IMR-90 (cell line): ENCODE measurements at regions not wholly inside any gene's neighbourhood (a gene's known extent, or its start where the extent isn't known, plus 50 kb on each side); places are given as distances from the start of the nearest gene placed in this dataset.

Experiments
- CTCF ChIP-seq: conservative IDR thresholded peaks from 2 replicates; pipeline ENCODE4 v1.5.1; 2012; ENCODE audit warnings: mild to moderate bottlenecking, low read depth, low read length, improper control_type of control experiment
- MAZ ChIP-seq: IDR thresholded peaks from 2 replicates; pipeline ENCODE4 v1.6.1; 2012; ENCODE audit warnings: low read depth, mild to moderate bottlenecking, low read length, improper control_type of control experiment, moderate library complexity, borderline replicate concordance
- POLR2A ChIP-seq: IDR thresholded peaks from 2 replicates; pipeline ENCODE4 v1.6.1; 2012; ENCODE audit warnings: mild to moderate bottlenecking, low read depth, low read length
- RFX5 ChIP-seq: IDR thresholded peaks from 2 replicates; pipeline ENCODE4 v1.8.0; 2012; ENCODE audit warnings: low read depth, mild to moderate bottlenecking, low read length, moderate library complexity
- TF ChIP-seq, protein P1 (sequence below): fragments of 150-350 bp; IDR thresholded peaks from 2 replicates; pipeline ENCODE4 v1.6.1; 2016; ENCODE audit warnings: low read depth, mild to moderate bottlenecking, low read length, moderate library complexity, borderline replicate concordance
- TF ChIP-seq, protein P2 (sequence below): fragments of 150-350 bp; IDR thresholded peaks from 2 replicates; pipeline ENCODE4 v1.6.1; 2017; ENCODE audit warnings: mild to moderate bottlenecking, antibody characterized with exemption, low read length, low read depth

DNA sequence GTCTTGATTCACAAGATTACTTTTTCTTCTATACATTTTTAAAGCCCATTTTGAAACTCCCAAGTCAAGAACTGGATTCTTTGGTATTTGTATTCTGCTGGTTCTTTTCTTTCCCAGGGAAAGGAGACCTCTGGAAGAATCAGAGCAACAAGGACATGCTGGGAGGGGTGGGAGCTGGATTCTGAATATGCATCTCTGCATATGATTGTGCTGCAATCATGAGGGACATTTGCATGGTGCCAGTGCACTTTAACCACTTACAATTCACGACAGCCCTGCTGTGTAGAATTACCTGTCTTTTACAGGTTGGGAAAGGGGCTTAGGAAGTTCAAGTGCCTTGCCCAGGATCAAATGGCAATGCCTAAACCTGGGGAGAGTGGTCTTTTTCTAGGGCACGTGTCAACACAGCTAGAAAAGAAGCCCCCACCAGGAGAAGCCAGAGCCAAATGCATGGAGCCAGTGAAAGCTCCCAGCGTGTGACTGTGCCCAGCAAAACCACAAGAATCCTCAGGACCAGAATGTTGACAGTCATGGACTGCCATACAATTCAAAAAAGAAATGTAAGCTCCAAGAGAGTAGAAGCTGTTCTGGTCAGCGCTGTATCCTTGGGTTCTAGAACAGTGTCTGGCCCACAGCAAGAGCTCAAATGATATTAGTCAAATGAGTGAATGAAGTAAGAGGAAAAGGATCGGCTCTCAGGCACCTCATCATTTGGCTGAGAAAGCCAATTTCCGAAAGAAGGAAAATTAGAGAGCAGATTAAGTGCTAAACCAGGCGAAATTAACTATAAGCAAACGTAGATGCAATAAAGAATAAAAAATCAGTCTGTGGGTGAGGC, 84.5 kb upstream of the MEF2A start:
- TF ChIP-seq CTCF (no peak), MAZ (no peak), POLR2A (no peak), RFX5 (no peak)
- TF ChIP-seq, protein P1, sequence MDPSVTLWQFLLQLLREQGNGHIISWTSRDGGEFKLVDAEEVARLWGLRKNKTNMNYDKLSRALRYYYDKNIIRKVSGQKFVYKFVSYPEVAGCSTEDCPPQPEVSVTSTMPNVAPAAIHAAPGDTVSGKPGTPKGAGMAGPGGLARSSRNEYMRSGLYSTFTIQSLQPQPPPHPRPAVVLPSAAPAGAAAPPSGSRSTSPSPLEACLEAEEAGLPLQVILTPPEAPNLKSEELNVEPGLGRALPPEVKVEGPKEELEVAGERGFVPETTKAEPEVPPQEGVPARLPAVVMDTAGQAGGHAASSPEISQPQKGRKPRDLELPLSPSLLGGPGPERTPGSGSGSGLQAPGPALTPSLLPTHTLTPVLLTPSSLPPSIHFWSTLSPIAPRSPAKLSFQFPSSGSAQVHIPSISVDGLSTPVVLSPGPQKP: no peak
- TF ChIP-seq, protein P2, sequence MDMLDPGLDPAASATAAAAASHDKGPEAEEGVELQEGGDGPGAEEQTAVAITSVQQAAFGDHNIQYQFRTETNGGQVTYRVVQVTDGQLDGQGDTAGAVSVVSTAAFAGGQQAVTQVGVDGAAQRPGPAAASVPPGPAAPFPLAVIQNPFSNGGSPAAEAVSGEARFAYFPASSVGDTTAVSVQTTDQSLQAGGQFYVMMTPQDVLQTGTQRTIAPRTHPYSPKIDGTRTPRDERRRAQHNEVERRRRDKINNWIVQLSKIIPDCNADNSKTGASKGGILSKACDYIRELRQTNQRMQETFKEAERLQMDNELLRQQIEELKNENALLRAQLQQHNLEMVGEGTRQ: no peak
